ENCODE measurements at regions not wholly inside any gene's neighbourhood (a gene's known extent, or its start where the extent isn't known, plus 50 kb on each side); places are given as distances from the start of the nearest gene placed in this dataset.

- TF ChIP-seq CTCF (IDR thresholded peaks at IDR 0.05; ENCODE audit: extremely low read depth, insufficient read depth, missing control alignments) = no peak
- DNase-seq (ENCODE audit: low spot score) = no peak
- in situ Hi-C loops (cut with MboI; ENCODE audit: low pct_unique_long_range_greater_than_20kb, low sequenced_read_pairs, unreplicated experiment) = no loop called here
These were observed 284.4 kb upstream of the MTNR1B start for GRCh38 chr11:92685049-92685448.

DNA sequence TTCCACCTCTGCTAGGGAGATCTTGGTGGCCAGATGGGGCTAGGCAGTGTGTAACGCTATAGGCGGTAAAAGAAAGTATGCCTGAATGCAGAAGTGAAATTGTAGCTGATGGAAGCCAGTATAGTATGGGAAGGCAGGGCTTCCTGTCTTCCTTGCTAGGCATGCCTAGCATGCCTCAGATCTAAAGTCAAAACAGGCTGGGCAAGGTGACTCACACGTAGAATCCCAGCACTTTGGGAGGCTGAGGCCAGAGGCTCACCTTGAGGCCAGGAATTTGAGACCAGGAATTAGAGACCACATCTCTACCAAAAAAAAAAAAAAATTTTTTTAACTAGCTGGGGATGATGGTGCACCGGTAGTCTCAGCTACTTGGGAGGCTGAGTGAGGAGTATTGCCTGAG is 281.7 kb upstream of the MTNR1B start:
- TF ChIP-seq CTCF (IDR thresholded peaks at IDR 0.05; ENCODE audit: extremely low read depth, insufficient read depth, missing control alignments) = no peak
- no peak for DNase-seq (ENCODE audit: low spot score)
- in situ Hi-C loops (cut with MboI; ENCODE audit: low pct_unique_long_range_greater_than_20kb, low sequenced_read_pairs, unreplicated experiment) = no loop called here

DNA sequence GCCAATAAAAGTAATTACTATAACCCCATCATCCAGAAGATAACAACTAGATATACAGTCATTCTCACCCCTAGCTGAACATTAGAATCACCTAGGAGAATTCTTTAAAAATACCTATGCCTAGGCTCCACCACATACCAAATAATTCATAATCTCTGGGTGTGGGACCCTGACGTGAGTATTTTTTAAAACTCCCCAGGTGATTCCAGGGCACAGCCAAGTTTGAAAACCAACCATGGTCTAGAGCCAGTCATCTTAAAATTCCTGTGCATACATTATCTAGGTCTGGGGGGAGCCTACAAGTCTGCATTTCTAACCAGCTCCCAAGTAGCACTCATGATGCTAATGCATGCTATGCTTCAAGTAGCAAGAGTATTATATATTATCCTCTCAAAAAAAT is 281.0 kb upstream of the MTNR1B start:
- no peak for DNase-seq (ENCODE audit: low spot score)
- no peak for TF ChIP-seq CTCF (IDR thresholded peaks at IDR 0.05; ENCODE audit: extremely low read depth, insufficient read depth, missing control alignments)
- in situ Hi-C loops (cut with MboI; ENCODE audit: low pct_unique_long_range_greater_than_20kb, low sequenced_read_pairs, unreplicated experiment) = no loop called here

DNA sequence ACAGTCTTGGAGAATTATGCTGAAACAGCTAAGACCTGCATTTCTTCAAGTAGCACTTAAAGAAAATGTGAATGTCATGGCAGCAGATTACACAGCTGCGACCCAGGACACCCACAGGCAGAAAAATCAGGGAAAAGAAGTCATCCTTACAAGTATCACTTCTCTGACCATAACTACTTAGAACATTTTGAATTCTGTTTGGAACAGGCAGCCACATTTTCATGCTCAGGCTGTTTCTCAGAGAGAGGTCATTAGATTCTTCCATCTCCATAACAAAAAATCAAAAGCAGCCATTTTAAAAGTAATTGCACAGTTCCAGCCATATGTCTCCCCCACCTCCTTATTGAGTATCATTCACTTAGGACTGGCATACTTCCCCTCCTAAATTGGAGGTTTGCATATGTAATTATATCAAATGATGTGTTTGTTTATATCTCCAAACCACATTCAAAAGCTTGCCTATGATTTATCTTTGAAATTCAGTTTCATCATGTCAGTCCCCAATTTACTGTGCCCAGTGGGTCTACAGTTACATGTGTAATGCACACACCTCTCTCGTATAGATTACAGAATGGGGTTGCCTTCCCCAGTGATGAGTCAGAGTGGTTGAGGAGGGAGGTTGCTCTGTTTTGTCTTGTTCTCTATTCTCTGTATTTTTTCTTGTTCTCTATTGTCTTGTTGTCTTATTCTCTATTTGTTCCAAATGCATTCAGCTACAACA is 276.5 kb upstream of the MTNR1B start:
- in situ Hi-C loops (cut with MboI; ENCODE audit: low pct_unique_long_range_greater_than_20kb, low sequenced_read_pairs, unreplicated experiment) = no loop called here
- no peak for TF ChIP-seq CTCF (IDR thresholded peaks at IDR 0.05; ENCODE audit: extremely low read depth, insufficient read depth, missing control alignments)
- no peak for DNase-seq (ENCODE audit: low spot score)

- no peak for TF ChIP-seq CTCF (IDR thresholded peaks at IDR 0.05; ENCODE audit: extremely low read depth, insufficient read depth, missing control alignments)
- DNase-seq (ENCODE audit: low spot score) = no peak
- in situ Hi-C loops (cut with MboI; ENCODE audit: low pct_unique_long_range_greater_than_20kb, low sequenced_read_pairs, unreplicated experiment) = no loop called here
These were observed 273.4 kb upstream of the MTNR1B start for GRCh38 chr11:92696076-92696475.

- DNase-seq (ENCODE audit: low spot score) = no peak
- no peak for TF ChIP-seq CTCF (IDR thresholded peaks at IDR 0.05; ENCODE audit: extremely low read depth, insufficient read depth, missing control alignments)
- in situ Hi-C loops (cut with MboI; ENCODE audit: low pct_unique_long_range_greater_than_20kb, low sequenced_read_pairs, unreplicated experiment) = no loop called here
These were observed 271.8 kb upstream of the MTNR1B start for GRCh38 chr11:92697461-92698312.
